Activated CD8-positive, alpha-beta T cell treated with anti-CD3 and anti-CD28 coated beads for 36 hours (primary cell): ENCODE measurements at regions not wholly inside any gene's neighbourhood (a gene's known extent, or its start where the extent isn't known, plus 50 kb on each side); places are given as distances from the start of the nearest gene placed in this dataset.

ENCODE experiments used
- ATAC-seq: fragments of 200-7000 bp; cut with Tn5 transposase; one replicate; pipeline ENCODE4 v1.10.0; 2021; ENCODE audit warnings: mild to moderate bottlenecking, moderate library complexity
- CTCF ChIA-PET: fragments of 350-600 bp; sonication (Branson Sonifier 250); formaldehyde crosslinking; loops from one replicate; lab custom pipeline; 2021; ENCODE audit warnings: antibody characterized with exemption; lab: Charles Lee
- POLR2A ChIA-PET: fragments of 350-600 bp; sonication (Branson Sonifier 250); formaldehyde crosslinking; loops from one replicate; lab custom pipeline; 2021; ENCODE audit warnings: antibody characterized with exemption; lab: Charles Lee
- DNase-seq: peaks from one replicate; pipeline ENCODE4 v3.0.0-alpha.2; 2020
- H3K27ac Mint-ChIP-seq: one replicate; pipeline ENCODE4 v1.8.0; 2021; ENCODE audit warnings: mild to moderate bottlenecking, mixed read lengths
- H3K27me3 Mint-ChIP-seq: one replicate; pipeline ENCODE4 v1.8.0; 2021; ENCODE audit warnings: mixed read lengths
- H3K36me3 Mint-ChIP-seq: one replicate; pipeline ENCODE4 v1.8.0; 2021; ENCODE audit warnings: low read depth, mixed read lengths
- H3K4me1 Mint-ChIP-seq: one replicate; pipeline ENCODE4 v1.8.0; 2021; ENCODE audit warnings: low read depth, mixed read lengths
- H3K4me3 Mint-ChIP-seq: one replicate; pipeline ENCODE4 v1.8.0; 2021; ENCODE audit warnings: mild to moderate bottlenecking, moderate library complexity, mixed read lengths
- H3K9me3 Mint-ChIP-seq: one replicate; pipeline ENCODE4 v1.8.0; 2021; ENCODE audit warnings: mixed read lengths
- intact Hi-C: fragments of 100-400 bp; cut with micrococcal nuclease; formaldehyde crosslinking; loops from one replicate; pipeline ENCODE4 v1.10.0; 2022
- TF ChIP-seq, protein P1 (sequence below): fragments of 200-600 bp; IDR thresholded peaks from one replicate; pipeline ENCODE4 v1.8.0; 2022; ENCODE audit warnings: antibody characterized with exemption, mild to moderate bottlenecking

DNA sequence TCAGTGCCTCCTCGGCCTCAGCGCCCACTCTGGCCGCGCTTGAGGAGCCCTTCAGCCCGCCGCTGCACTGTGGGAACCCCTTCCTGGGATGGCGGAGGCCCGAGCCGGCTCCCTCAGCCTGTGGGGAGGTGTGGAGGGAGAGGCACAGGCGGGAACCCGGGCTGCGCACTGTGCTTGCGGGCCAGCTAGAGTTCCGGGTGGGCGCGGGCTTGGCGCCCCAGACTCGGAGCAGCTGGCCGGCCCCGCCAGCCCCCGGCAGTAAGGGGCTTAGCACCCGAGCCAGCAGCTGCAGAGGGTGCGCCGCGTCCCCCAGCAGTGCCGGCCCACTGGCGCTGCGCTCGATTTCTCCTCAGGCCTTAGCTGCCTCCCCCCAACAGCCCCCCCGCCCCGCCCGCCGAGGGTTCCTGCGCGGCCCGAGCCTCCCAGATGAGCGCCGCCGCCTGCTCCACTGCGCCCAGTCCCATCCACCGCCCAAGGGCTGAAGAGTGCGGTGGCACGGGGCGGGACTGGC is 1137.0 kb downstream of the PCDH18 start:
- DNase-seq, result no peak
- Mint-ChIP-seq H3K4me3 (no peak overlapping the region), H3K4me1 (no peaks in the 10 kb centered on the region), H3K9me3 (peaks cover 2% of the 10 kb centered on the region), H3K27ac (no peak overlapping the region), H3K36me3 (no peaks in the 10 kb centered on the region), H3K27me3 (no peaks in the 10 kb centered on the region)
- TF ChIP-seq, protein P1, sequence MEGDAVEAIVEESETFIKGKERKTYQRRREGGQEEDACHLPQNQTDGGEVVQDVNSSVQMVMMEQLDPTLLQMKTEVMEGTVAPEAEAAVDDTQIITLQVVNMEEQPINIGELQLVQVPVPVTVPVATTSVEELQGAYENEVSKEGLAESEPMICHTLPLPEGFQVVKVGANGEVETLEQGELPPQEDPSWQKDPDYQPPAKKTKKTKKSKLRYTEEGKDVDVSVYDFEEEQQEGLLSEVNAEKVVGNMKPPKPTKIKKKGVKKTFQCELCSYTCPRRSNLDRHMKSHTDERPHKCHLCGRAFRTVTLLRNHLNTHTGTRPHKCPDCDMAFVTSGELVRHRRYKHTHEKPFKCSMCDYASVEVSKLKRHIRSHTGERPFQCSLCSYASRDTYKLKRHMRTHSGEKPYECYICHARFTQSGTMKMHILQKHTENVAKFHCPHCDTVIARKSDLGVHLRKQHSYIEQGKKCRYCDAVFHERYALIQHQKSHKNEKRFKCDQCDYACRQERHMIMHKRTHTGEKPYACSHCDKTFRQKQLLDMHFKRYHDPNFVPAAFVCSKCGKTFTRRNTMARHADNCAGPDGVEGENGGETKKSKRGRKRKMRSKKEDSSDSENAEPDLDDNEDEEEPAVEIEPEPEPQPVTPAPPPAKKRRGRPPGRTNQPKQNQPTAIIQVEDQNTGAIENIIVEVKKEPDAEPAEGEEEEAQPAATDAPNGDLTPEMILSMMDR, result no peak
- intact Hi-C loops, result no loop called here
- POLR2A ChIA-PET, result no interaction called here
- CTCF ChIA-PET, result no interaction called here
- ATAC-seq, result no peak

DNA sequence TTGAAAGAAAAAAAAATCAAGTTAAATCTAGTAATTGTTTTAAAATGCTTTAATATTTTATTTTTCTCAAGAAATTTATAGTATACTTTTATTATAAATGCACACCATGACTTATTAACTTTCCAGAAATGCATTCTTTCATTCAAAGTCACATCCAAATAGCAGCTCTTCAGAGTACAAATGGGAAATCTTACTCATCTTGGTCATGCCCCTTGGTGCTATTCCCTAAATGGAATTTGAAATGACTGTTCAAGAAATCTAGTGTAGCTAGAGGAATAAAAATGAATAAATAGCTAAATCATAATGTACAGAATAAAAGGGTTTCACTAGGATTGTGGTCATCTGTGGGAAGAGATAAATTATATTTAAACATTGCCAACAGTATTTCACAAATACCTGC is 1139.7 kb downstream of the PCDH18 start:
- DNase-seq (no peak), ATAC-seq (no peak)
- H3K36me3 Mint-ChIP-seq, result no peaks in the 10 kb centered on the region
- ChIA-PET POLR2A (no interaction called here), CTCF (interaction anchor here (0.6 kb wide), 1 partner anchor 275 kb away, joined by 3 read pairs; no protein-coding TSS in a partner anchor)
- H3K4me1 Mint-ChIP-seq, result no peaks in the 10 kb centered on the region
- H3K4me3 Mint-ChIP-seq, result no peak overlapping the region
- H3K27ac Mint-ChIP-seq, result no peak overlapping the region
- peaks cover 2% of the 10 kb centered on the region for H3K9me3 Mint-ChIP-seq
- TF ChIP-seq, protein P1, result no peak
- intact Hi-C loops, result no loop called here
- no peaks in the 10 kb centered on the region for H3K27me3 Mint-ChIP-seq

DNA sequence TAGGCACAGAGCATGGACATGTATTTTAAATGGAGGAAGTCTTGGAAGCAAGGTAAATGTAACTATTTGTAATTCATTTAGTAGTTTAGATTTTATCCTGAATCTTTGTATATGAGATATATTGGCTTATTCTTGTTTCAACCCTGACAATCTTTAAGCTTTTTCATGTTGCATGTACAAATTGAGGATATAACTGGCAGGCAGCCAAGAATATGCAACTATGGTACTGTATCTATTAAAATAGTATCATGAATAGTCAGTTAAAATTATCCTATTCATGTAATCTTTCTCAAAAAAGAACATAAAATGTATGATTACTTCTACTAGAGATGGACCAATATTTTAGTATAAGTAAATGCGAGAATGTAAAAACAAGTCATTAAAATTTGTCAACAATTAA is 1141.5 kb downstream of the PCDH18 start:
- no peaks in the 10 kb centered on the region for H3K4me1 Mint-ChIP-seq
- H3K27me3 Mint-ChIP-seq, result no peaks in the 10 kb centered on the region
- ATAC-seq (no peak), DNase-seq (no peak)
- H3K36me3 Mint-ChIP-seq, result no peaks in the 10 kb centered on the region
- no peak overlapping the region for H3K4me3 Mint-ChIP-seq
- ChIA-PET CTCF (no interaction called here), POLR2A (no interaction called here)
- intact Hi-C loops, result no loop called here
- no peak overlapping the region for H3K27ac Mint-ChIP-seq
- TF ChIP-seq, protein P1, result no peak
- peaks cover 2% of the 10 kb centered on the region for H3K9me3 Mint-ChIP-seq

DNA sequence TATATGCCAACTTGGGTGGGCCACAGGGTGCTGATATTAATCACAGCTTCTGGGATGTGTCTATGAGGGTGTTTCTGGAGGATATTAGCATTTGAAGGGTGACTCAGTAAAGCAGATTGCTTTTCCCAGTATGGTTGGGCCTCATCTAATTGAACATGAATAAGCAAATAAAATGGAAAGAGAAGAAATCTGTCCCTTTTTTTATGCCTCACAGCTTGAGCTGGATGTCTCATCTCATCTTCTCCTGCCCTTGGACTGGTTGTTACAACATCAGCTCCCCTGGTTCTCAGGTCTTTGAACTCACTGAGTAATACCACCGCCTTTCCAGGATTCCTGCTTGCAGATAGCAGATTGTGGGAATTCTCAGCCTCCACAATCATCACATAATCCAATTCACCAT is 1149.2 kb downstream of the PCDH18 start:
- ChIA-PET CTCF (no interaction called here), POLR2A (no interaction called here)
- intact Hi-C loops, result no loop called here
- Mint-ChIP-seq H3K27me3 (no peaks in the 10 kb centered on the region), H3K27ac (no peak overlapping the region), H3K4me1 (no peaks in the 10 kb centered on the region), H3K9me3 (no peaks in the 10 kb centered on the region), H3K4me3 (no peak overlapping the region), H3K36me3 (no peaks in the 10 kb centered on the region)
- no peak for ATAC-seq
- no peak for DNase-seq
- TF ChIP-seq, protein P1, result no peak

DNA sequence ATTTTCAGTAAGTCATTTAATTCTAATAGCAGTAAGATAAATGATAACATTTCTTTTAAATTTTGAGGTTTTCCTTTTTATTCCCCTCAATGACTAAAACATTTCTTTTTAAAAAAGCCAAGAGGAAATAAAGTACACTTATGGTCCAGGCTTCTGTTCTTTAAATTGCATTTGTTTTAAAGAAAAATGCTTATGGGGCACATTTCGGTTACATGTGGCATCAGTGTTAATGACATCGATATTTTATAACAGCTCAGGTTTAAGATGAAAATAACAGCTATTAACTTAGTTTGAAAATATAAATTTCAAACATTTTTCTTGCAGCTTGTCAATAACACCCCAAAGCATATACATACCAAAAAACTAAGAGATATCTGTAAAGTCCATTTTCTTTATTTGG is 1161.1 kb downstream of the PCDH18 start:
- CTCF ChIA-PET, result no interaction called here
- DNase-seq, result no peak
- TF ChIP-seq, protein P1, result no peak
- POLR2A ChIA-PET, result no interaction called here
- no peak for ATAC-seq
- no peaks in the 10 kb centered on the region for H3K27me3 Mint-ChIP-seq
- intact Hi-C loops, result no loop called here
- H3K4me1 Mint-ChIP-seq, result no peaks in the 10 kb centered on the region
- H3K9me3 Mint-ChIP-seq, result peaks cover 2% of the 10 kb centered on the region
- no peak overlapping the region for H3K27ac Mint-ChIP-seq
- H3K36me3 Mint-ChIP-seq, result no peaks in the 10 kb centered on the region
- no peak overlapping the region for H3K4me3 Mint-ChIP-seq
